IMR-90 (cell line): ENCODE measurements at regions not wholly inside any gene's neighbourhood (a gene's known extent, or its start where the extent isn't known, plus 50 kb on each side); places are given as distances from the start of the nearest gene placed in this dataset.

Experiments used
- ATAC-seq: fragments of 200-7000 bp; cut with Tn5 transposase; 2 replicates; pipeline ENCODE4 v1.9.1; 2020; ENCODE audit warnings: low read depth, mild to moderate bottlenecking, moderate library complexity
- BruUV-seq: library from RNA; stranded (reverse); fragments of 400-500 nt; replicated peaks from 2 replicates; lab custom pipeline; 2021; lab: Mats Ljungman, UMichigan
- CTCF ChIA-PET: fragments of 300-600 bp; formaldehyde crosslinking; extraction: SDS; loops from one replicate; lab custom pipeline; 2021; ENCODE audit warnings: antibody characterized with exemption; lab: Yijun Ruan, JAX
- POLR2A ChIA-PET: fragments of 300-600 bp; sonication (Branson Sonifier 250); formaldehyde crosslinking; loops from one replicate; lab custom pipeline; 2022; ENCODE audit warnings: antibody characterized with exemption; ENCODE audit not compliant: unreplicated experiment; lab: Charles Lee
- DNase-seq: peaks from one replicate; pipeline ENCODE4 v3.0.0; 2013
- H2AFZ ChIP-seq: replicated peaks from 2 replicates; pipeline ENCODE3; 2013; ENCODE audit warnings: low read length, mild to moderate bottlenecking; ENCODE audit not compliant: poor library complexity
- H2AK5ac ChIP-seq: 2 replicates; pipeline ENCODE4 v1.6.1; 2013; ENCODE audit warnings: low read depth, low read length, inconsistent platforms
- H2AK9ac ChIP-seq: replicated peaks from 2 replicates; pipeline ENCODE3; 2013; ENCODE audit warnings: mild to moderate bottlenecking, low read depth, low read length, moderate library complexity; ENCODE audit not compliant: poor library complexity
- H2BK120ac ChIP-seq: 2 replicates; pipeline ENCODE4 v1.6.1; 2013; ENCODE audit warnings: low read depth, low read length, inconsistent platforms
- H2BK15ac ChIP-seq: 3 replicates; pipeline ENCODE4 v1.6.1; 2013; ENCODE audit warnings: low read depth, low read length, inconsistent platforms
- H2BK20ac ChIP-seq: 2 replicates; pipeline ENCODE4 v1.6.1; 2013; ENCODE audit warnings: low read depth, mild to moderate bottlenecking, inconsistent platforms, low read length, moderate library complexity
- H2BK5ac ChIP-seq: 2 replicates; pipeline ENCODE4 v1.6.1; 2013; ENCODE audit warnings: mild to moderate bottlenecking, low read depth, low read length, inconsistent platforms; ENCODE audit not compliant: poor library complexity, severe bottlenecking
- H3K14ac ChIP-seq: replicated peaks from 2 replicates; pipeline ENCODE4 v1.6.1; 2013; ENCODE audit warnings: low read depth, low read length, inconsistent platforms
- H3K18ac ChIP-seq: 2 replicates; pipeline ENCODE4 v1.6.1; 2013; ENCODE audit warnings: low read depth, low read length, control low read depth
- H3K23ac ChIP-seq: 2 replicates; pipeline ENCODE4 v1.6.1; 2013; ENCODE audit warnings: low read depth, low read length, inconsistent platforms
- H3K27ac ChIP-seq: 2 replicates; pipeline ENCODE4 v1.5.1; 2013; ENCODE audit warnings: mild to moderate bottlenecking, control low read depth, low read length; ENCODE audit not compliant: insufficient read depth
- H3K27me3 ChIP-seq: 2 replicates; pipeline ENCODE4 v1.6.1; 2013; ENCODE audit warnings: low read length; ENCODE audit not compliant: control insufficient read depth, insufficient read depth
- H3K36me3 ChIP-seq: 2 replicates; pipeline ENCODE4 v1.6.1; 2013; ENCODE audit warnings: low read length, mixed read lengths; ENCODE audit not compliant: control insufficient read depth, insufficient read depth
- H3K4ac ChIP-seq: 2 replicates; pipeline ENCODE4 v1.6.1; 2013; ENCODE audit warnings: low read depth, low read length, inconsistent platforms
- H3K4me1 ChIP-seq: 2 replicates; pipeline ENCODE4 v1.6.1; 2013; ENCODE audit warnings: low read length, mixed read lengths; ENCODE audit not compliant: control insufficient read depth, insufficient read depth
- H3K4me2 ChIP-seq: 2 replicates; pipeline ENCODE4 v1.6.1; 2013; ENCODE audit warnings: low read depth, mild to moderate bottlenecking, control low read depth, low read length, moderate library complexity
- H3K4me3 ChIP-seq: 2 replicates; pipeline ENCODE4 v1.5.1; 2013; ENCODE audit warnings: low read depth, mild to moderate bottlenecking, control low read depth, low read length, moderate library complexity; ENCODE audit not compliant: insufficient read depth
- H3K56ac ChIP-seq: 2 replicates; pipeline ENCODE4 v1.6.1; 2013; ENCODE audit warnings: low read length, inconsistent platforms; ENCODE audit not compliant: insufficient read depth; ENCODE audit errors: extremely low read depth
- H3K79me1 ChIP-seq, 2 experiments: 2 replicates each; pipeline ENCODE4 v1.6.1; 2013; ENCODE audit warnings: low read length in 2 of 2, inconsistent platforms in 1 of 2, low read depth in 1 of 2
- H3K9ac ChIP-seq: 2 replicates; pipeline ENCODE4 v1.6.1; 2013; ENCODE audit warnings: low read depth, low read length, control low read depth
- H3K9me1 ChIP-seq: 2 replicates; pipeline ENCODE4 v1.6.1; 2013; ENCODE audit warnings: low read length, inconsistent platforms; ENCODE audit not compliant: insufficient read depth
- H3K9me3 ChIP-seq: 2 replicates; pipeline ENCODE4 v1.6.1; 2013; ENCODE audit warnings: low read length; ENCODE audit not compliant: control insufficient read depth, insufficient read depth
- H4K20me1 ChIP-seq: 2 replicates; pipeline ENCODE4 v1.6.1; 2013; ENCODE audit warnings: low read length, inconsistent platforms; ENCODE audit not compliant: insufficient read depth
- H4K5ac ChIP-seq: 2 replicates; pipeline ENCODE4 v1.6.1; 2013; ENCODE audit warnings: mild to moderate bottlenecking, low read depth, low read length, control low read depth
- H4K8ac ChIP-seq, 2 experiments: 2 replicates each; pipeline ENCODE4 v1.6.1; 2013; ENCODE audit warnings: low read depth in 2 of 2, low read length in 2 of 2, control low read depth in 1 of 2, inconsistent platforms in 1 of 2
- H4K91ac ChIP-seq: 2 replicates; pipeline ENCODE4 v1.6.1; 2013; ENCODE audit warnings: low read depth, low read length, inconsistent platforms; ENCODE audit not compliant: insufficient read depth
- BHLHE40 ChIP-seq: fragments of 150-350 bp; IDR thresholded peaks from 2 replicates; pipeline ENCODE4 v1.6.1; 2016; ENCODE audit warnings: mild to moderate bottlenecking, low read depth, low read length
- CEBPB ChIP-seq: IDR thresholded peaks from 2 replicates; pipeline ENCODE4 v1.6.1; 2012; ENCODE audit warnings: low read depth, low read length, improper control_type of control experiment
- CHD1 ChIP-seq: IDR thresholded peaks from 2 replicates; pipeline ENCODE4 v1.6.1; 2012; ENCODE audit warnings: low read depth, low read length, improper control_type of control experiment
- FOS ChIP-seq: fragments of 150-350 bp; IDR thresholded peaks from 2 replicates; pipeline ENCODE4 v1.6.1; 2016; ENCODE audit warnings: low read depth, low read length
- MAFK ChIP-seq: IDR thresholded peaks from 2 replicates; pipeline ENCODE4 v1.6.1; 2012; ENCODE audit warnings: low read depth, low read length, improper control_type of control experiment
- MAZ ChIP-seq: IDR thresholded peaks from 2 replicates; pipeline ENCODE4 v1.6.1; 2012; ENCODE audit warnings: low read depth, mild to moderate bottlenecking, low read length, improper control_type of control experiment, moderate library complexity, borderline replicate concordance
- MXI1 ChIP-seq: IDR thresholded peaks from 2 replicates; pipeline ENCODE4 v1.6.1; 2012; ENCODE audit warnings: low read depth, mild to moderate bottlenecking, low read length, moderate library complexity, borderline replicate concordance
- NFE2L2 ChIP-seq: fragments of 150-350 bp; IDR thresholded peaks from 2 replicates; pipeline ENCODE4 v1.6.1; 2016; ENCODE audit warnings: low read depth, mild to moderate bottlenecking, low read length
- POLR2A ChIP-seq: IDR thresholded peaks from 2 replicates; pipeline ENCODE4 v1.6.1; 2012; ENCODE audit warnings: mild to moderate bottlenecking, low read depth, low read length
- RAD21 ChIP-seq: IDR thresholded peaks from 2 replicates; pipeline ENCODE4 v1.6.1; 2012; ENCODE audit warnings: low read length, improper control_type of control experiment
- RCOR1 ChIP-seq: IDR thresholded peaks from 2 replicates; pipeline ENCODE4 v1.6.1; 2012; ENCODE audit warnings: mild to moderate bottlenecking, low read length, improper control_type of control experiment; ENCODE audit not compliant: insufficient replicate concordance
- RFX5 ChIP-seq: IDR thresholded peaks from 2 replicates; pipeline ENCODE4 v1.8.0; 2012; ENCODE audit warnings: low read depth, mild to moderate bottlenecking, low read length, moderate library complexity
- SMC3 ChIP-seq: fragments of 150-350 bp; IDR thresholded peaks from 2 replicates; pipeline ENCODE4 v1.6.1; 2016; ENCODE audit warnings: low read depth, mild to moderate bottlenecking, antibody characterized with exemption, low read length, moderate library complexity
- WGBS, 2 experiments: methylation state at CpG; one replicate each; pipeline versions ENCODE4 v1.1.5 to v1.1.7; 2013; ENCODE audit warnings: missing lambda C conversion rate in 2 of 2; ENCODE audit not compliant: insufficient read length in 1 of 2; ENCODE audit errors: extremely low coverage in 2 of 2; 5-methylcytosine and 5-hydroxymethylcytosine counted together
- dilution Hi-C: fragments of 300-500 bp; cut with HindIII; formaldehyde crosslinking; loops from one replicate; pipeline ENCODE4 v1.14.3; 2018; ENCODE audit warnings: low sequenced_read_pairs; ENCODE audit not compliant: unreplicated experiment
- in situ Hi-C: fragments of 300-500 bp; cut with MboI; formaldehyde crosslinking; loops from 3 replicates; pipeline ENCODE4 v1.14.3; 2019; ENCODE audit warnings: low sequenced_read_pairs, inconsistent platforms, mixed read lengths
- intact Hi-C: fragments of 100-400 bp; cut with micrococcal nuclease; formaldehyde crosslinking; loops from 2 replicates; pipeline ENCODE4 v1.10.0; 2022
- TF ChIP-seq, protein P1 (sequence below): fragments of 150-350 bp; IDR thresholded peaks from 2 replicates; pipeline ENCODE4 v1.6.1; 2017; ENCODE audit warnings: mild to moderate bottlenecking, antibody characterized with exemption, low read length, low read depth
- TF ChIP-seq, protein P2 (sequence below): fragments of 150-350 bp; IDR thresholded peaks from 2 replicates; pipeline ENCODE4 v1.6.1; 2016; ENCODE audit warnings: low read depth, mild to moderate bottlenecking, low read length, moderate library complexity, borderline replicate concordance
- TF ChIP-seq, protein P3 (sequence below): conservative IDR thresholded peaks from 2 replicates; pipeline ENCODE4 v1.5.1; 2012; ENCODE audit warnings: mild to moderate bottlenecking, low read depth, low read length, improper control_type of control experiment

DNA sequence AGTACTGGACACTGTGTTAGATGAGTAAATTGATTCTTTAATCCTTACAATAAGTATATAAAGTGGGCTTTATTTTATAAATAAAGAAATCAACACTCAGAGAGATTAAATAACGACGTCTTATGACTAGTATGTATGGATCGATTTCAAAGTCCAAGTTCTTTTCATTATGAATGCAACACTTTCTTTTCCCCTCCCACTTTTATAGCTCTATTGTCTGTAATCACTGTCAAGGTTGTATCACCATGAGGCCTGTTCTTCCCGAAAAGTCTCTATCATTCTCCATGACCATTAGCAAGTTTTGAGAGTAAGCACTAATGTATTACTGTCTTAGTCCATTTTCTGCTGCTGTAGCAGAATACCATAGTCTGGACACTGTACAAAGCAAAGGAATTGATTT is 228.4 kb downstream of the TLR4 start:
- CTCF ChIA-PET: no interaction called here
- H3K27me3 ChIP-seq: no peaks in the 10 kb centered on the region

More for the DNA sequence above, 228.4 kb downstream of the TLR4 start:
- H3K18ac ChIP-seq: no peak overlapping the region
- no peak overlapping the region for H2AFZ ChIP-seq
- no peak overlapping the region for H3K14ac ChIP-seq
- no peak overlapping the region for H2BK15ac ChIP-seq
- no peaks in the 10 kb centered on the region for H3K9me1 ChIP-seq
- H3K56ac ChIP-seq: no peak overlapping the region
- no peak overlapping the region for H4K8ac ChIP-seq
- H2AK9ac ChIP-seq: no peak overlapping the region
- H3K9ac ChIP-seq: no peak overlapping the region
- H2AK5ac ChIP-seq: no peak overlapping the region
- H3K36me3 ChIP-seq: no peaks in the 10 kb centered on the region
- H2BK20ac ChIP-seq: no peak overlapping the region
- dilution Hi-C loops: no loop called here
- TF ChIP-seq POLR2A (no peak), MAFK (no peak), BHLHE40 (no peak), MXI1 (no peak), RAD21 (no peak), RFX5 (no peak), RCOR1 (no peak), FOS (no peak), CHD1 (no peak), SMC3 (no peak), CEBPB (no peak), MAZ (no peak), NFE2L2 (no peak)
- TF ChIP-seq, protein P1, sequence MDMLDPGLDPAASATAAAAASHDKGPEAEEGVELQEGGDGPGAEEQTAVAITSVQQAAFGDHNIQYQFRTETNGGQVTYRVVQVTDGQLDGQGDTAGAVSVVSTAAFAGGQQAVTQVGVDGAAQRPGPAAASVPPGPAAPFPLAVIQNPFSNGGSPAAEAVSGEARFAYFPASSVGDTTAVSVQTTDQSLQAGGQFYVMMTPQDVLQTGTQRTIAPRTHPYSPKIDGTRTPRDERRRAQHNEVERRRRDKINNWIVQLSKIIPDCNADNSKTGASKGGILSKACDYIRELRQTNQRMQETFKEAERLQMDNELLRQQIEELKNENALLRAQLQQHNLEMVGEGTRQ: no peak
- TF ChIP-seq, protein P2, sequence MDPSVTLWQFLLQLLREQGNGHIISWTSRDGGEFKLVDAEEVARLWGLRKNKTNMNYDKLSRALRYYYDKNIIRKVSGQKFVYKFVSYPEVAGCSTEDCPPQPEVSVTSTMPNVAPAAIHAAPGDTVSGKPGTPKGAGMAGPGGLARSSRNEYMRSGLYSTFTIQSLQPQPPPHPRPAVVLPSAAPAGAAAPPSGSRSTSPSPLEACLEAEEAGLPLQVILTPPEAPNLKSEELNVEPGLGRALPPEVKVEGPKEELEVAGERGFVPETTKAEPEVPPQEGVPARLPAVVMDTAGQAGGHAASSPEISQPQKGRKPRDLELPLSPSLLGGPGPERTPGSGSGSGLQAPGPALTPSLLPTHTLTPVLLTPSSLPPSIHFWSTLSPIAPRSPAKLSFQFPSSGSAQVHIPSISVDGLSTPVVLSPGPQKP: no peak
- TF ChIP-seq, protein P3, sequence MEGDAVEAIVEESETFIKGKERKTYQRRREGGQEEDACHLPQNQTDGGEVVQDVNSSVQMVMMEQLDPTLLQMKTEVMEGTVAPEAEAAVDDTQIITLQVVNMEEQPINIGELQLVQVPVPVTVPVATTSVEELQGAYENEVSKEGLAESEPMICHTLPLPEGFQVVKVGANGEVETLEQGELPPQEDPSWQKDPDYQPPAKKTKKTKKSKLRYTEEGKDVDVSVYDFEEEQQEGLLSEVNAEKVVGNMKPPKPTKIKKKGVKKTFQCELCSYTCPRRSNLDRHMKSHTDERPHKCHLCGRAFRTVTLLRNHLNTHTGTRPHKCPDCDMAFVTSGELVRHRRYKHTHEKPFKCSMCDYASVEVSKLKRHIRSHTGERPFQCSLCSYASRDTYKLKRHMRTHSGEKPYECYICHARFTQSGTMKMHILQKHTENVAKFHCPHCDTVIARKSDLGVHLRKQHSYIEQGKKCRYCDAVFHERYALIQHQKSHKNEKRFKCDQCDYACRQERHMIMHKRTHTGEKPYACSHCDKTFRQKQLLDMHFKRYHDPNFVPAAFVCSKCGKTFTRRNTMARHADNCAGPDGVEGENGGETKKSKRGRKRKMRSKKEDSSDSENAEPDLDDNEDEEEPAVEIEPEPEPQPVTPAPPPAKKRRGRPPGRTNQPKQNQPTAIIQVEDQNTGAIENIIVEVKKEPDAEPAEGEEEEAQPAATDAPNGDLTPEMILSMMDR: no peak
- H2BK5ac ChIP-seq: no peak overlapping the region
- ATAC-seq: no peak
- intact Hi-C loops: no loop called here
- no peak overlapping the region for H3K23ac ChIP-seq
- no CpG with 5 or more reads among the region's 4 CpGs for WGBS, 2 experiments
- no peak overlapping the region for H4K91ac ChIP-seq
- peaks cover 3% of the 10 kb centered on the region; the same call in 1 of the 2 replicates for H3K9me3 ChIP-seq
- H4K20me1 ChIP-seq: no peaks in the 10 kb centered on the region
- no peak for DNase-seq
- H2BK120ac ChIP-seq: no peak overlapping the region
- H3K4me1 ChIP-seq: no peaks in the 10 kb centered on the region
- no peaks in the 10 kb centered on the region for H3K79me1 ChIP-seq
- no peak overlapping the region for H4K5ac ChIP-seq
- POLR2A ChIA-PET: no interaction called here
- no peak overlapping the region for H3K4ac ChIP-seq
- no peak overlapping the region for H3K4me2 ChIP-seq
- H3K4me3 ChIP-seq: no peak overlapping the region
- no TSS peak for BruUV-seq
- H3K27ac ChIP-seq: no peak overlapping the region
- in situ Hi-C loops: no loop called here
